Spleen (tissue), 11 donors: ENCODE measurements at regions not wholly inside any gene's neighbourhood (a gene's known extent, or its start where the extent isn't known, plus 50 kb on each side); places are given as distances from the start of the nearest gene placed in this dataset.

Source experiments
- DNase-seq: peaks from one replicate; pipeline ENCODE4 v3.0.0-alpha.2; 2020
- H3K27ac ChIP-seq, 8 donors: fragments of 200-600 bp; sonication (generic) in 7 of 8; 1 replicate in 4 of 8; 2 replicates in 4 of 8; pipeline versions ENCODE4 v1.5.0 to v1.8.0; 2016 to 2021; ENCODE audit warnings: inconsistent platforms in 4 of 8, mild to moderate bottlenecking in 4 of 8, moderate library complexity in 1 of 8
- H3K27me3 ChIP-seq, 7 donors: fragments of 200-600 bp; sonication (generic) in 6 of 7; replicated peaks in 1 of 7; 1 replicate in 4 of 7; 2 replicates in 3 of 7; pipeline versions ENCODE4 v1.5.0 to v1.8.0; 2016 to 2021; ENCODE audit warnings: inconsistent platforms in 3 of 7, mild to moderate bottlenecking in 1 of 7
- H3K36me3 ChIP-seq, 6 donors: fragments of 200-600 bp; sonication (generic) in 5 of 6; 1 replicate in 4 of 6; 2 replicates in 2 of 6; pipeline versions ENCODE4 v1.5.0 to v1.8.0; 2016 to 2021; ENCODE audit warnings: inconsistent platforms in 2 of 6
- H3K4me1 ChIP-seq, 6 donors: fragments of 200-600 bp; sonication (generic) in 5 of 6; 1 replicate in 3 of 6; 2 replicates in 3 of 6; pipeline versions ENCODE4 v1.5.0 to v1.8.0; 2016 to 2021; ENCODE audit warnings: inconsistent platforms in 3 of 6
- H3K4me3 ChIP-seq, 8 donors: fragments of 200-600 bp; sonication (generic) in 7 of 8; 1 replicate in 4 of 8; 2 replicates in 4 of 8; pipeline versions ENCODE4 v1.5.0 to v1.8.0; 2016 to 2021; ENCODE audit warnings: inconsistent platforms in 4 of 8, mild to moderate bottlenecking in 4 of 8, moderate library complexity in 2 of 8
- H3K9me3 ChIP-seq, 8 donors: fragments of 200-600 bp; sonication (generic) in 7 of 8; 1 replicate in 4 of 8; 2 replicates in 4 of 8; pipeline versions ENCODE4 v1.5.0 to v1.8.0; 2016 to 2021; ENCODE audit warnings: inconsistent platforms in 4 of 8
- POLR2A ChIP-seq, 3 donors: fragments of 450-650 bp; IDR thresholded peaks; one replicate each; pipeline ENCODE4 v1.5.1; 2017; ENCODE audit warnings: antibody characterized with exemption in 3 of 3, mild to moderate bottlenecking in 1 of 3
- POLR2AphosphoS5 ChIP-seq, 3 donors: sonication (generic); formaldehyde crosslinking; IDR thresholded peaks; one replicate each; pipeline ENCODE4 v1.5.1; 2017; ENCODE audit warnings: antibody characterized with exemption in 3 of 3
- WGBS, 5 donors: extraction: QIAGEN DNeasy Blood & Tissue Kit in 3 of 5; methylation state at CpG; one replicate each; pipeline versions ENCODE4 v1.1.5 to v1.1.7; 2013 to 2018; 5-methylcytosine and 5-hydroxymethylcytosine counted together
- intact Hi-C: fragments of 100-400 bp; cut with DNase I; formaldehyde crosslinking; loops from one replicate; pipeline ENCODE4 v1.15.0; 2023; ENCODE audit warnings: low total_unique reads
- TF ChIP-seq, protein P1 (sequence below), 11 experiments: fragments of 200-600 bp in 7 of 11; fragments of 450-650 bp in 4 of 11; sonication (generic) in 4 of 11; IDR thresholded peaks in 8 of 11; conservative IDR thresholded peaks in 3 of 11; 1 replicate in 7 of 11; 2 replicates in 4 of 11; pipeline versions ENCODE4 v1.4.0 to v1.8.0; 2016 to 2021; ENCODE audit warnings: antibody characterized with exemption in 11 of 11, inconsistent platforms in 4 of 11, mild to moderate bottlenecking in 1 of 11
- donor health status: healthy with polysubstance abuse.
- donor health status: DM: no; HTN: no; CAD: no; lungs with moderate emphysema.
- donor health status: DM: no; HTN: no; CAD: no.
- donor health status: Bipolar disorder and iron deficiency.
- donor health status: healthy.
- donor health status: DM: no; HTN: no; CAD: no.
- donor health status: DM: yes; HTN: yes; CAD: no.

DNA sequence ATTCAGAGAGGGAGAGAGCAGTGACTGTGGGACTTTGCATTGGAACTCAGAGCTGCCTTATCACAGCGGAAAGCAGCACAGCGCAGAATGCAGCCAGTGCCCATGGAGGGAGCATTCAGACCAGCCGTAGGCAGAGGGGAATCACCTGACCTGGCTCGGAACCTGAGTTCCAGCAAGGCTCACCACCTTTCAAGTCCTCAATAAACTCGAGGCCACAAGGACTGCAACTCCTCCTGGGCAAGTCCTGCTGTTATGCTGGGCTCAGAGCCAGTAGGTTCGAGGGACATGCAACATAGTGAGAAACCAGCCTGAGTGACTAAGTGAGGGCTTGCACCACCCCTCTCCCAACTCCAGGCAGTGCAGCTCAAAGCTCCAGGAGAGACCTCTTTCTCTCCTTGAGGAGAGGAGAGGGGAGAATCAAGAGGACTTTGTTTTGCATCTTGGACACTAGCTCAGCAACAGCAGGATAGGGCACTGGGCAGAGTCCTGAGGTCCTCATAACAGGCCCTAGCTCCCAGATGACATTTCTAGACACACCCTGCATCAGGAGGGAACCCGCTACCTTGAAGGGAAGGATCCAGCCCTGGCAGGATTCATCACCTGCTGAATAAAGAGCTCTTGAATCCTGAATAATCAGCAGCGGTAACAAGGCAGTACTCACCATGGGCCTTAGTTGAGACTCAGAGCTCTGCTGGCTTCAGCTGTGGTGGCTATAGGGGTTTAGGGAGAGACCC lies 136.8 kb upstream of the OTOS start:
- intact Hi-C loops, result no loop called here
- no peaks in the 10 kb centered on the region for H3K4me1 ChIP-seq
- no peak for TF ChIP-seq POLR2A (IDR thresholded peaks at IDR 0.05)
- TF ChIP-seq, protein P1, sequence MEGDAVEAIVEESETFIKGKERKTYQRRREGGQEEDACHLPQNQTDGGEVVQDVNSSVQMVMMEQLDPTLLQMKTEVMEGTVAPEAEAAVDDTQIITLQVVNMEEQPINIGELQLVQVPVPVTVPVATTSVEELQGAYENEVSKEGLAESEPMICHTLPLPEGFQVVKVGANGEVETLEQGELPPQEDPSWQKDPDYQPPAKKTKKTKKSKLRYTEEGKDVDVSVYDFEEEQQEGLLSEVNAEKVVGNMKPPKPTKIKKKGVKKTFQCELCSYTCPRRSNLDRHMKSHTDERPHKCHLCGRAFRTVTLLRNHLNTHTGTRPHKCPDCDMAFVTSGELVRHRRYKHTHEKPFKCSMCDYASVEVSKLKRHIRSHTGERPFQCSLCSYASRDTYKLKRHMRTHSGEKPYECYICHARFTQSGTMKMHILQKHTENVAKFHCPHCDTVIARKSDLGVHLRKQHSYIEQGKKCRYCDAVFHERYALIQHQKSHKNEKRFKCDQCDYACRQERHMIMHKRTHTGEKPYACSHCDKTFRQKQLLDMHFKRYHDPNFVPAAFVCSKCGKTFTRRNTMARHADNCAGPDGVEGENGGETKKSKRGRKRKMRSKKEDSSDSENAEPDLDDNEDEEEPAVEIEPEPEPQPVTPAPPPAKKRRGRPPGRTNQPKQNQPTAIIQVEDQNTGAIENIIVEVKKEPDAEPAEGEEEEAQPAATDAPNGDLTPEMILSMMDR (IDR thresholded peaks at IDR 0.05 in 8 of 11, conservative IDR thresholded peaks at IDR 0.05 in 3 of 11), result no peak
- TF ChIP-seq POLR2AphosphoS5 (IDR thresholded peaks at IDR 0.05), result no peak
- no peak overlapping the region for H3K4me3 ChIP-seq
- peaks cover 0 to 10% (median 6%) of the 10 kb centered on the region in 8 donors for H3K9me3 ChIP-seq
- peaks cover 0 to 30% (median 7%) of the 10 kb centered on the region in 7 donors for H3K27me3 ChIP-seq
- H3K36me3 ChIP-seq, result no peaks in the 10 kb centered on the region
- H3K27ac ChIP-seq, result no peak overlapping the region
- DNase-seq, result no peak
- WGBS, 5 donors, result 73 to 83% (median 79%) methylated on average over 7 to 8 of the region's 8 CpGs

DNA sequence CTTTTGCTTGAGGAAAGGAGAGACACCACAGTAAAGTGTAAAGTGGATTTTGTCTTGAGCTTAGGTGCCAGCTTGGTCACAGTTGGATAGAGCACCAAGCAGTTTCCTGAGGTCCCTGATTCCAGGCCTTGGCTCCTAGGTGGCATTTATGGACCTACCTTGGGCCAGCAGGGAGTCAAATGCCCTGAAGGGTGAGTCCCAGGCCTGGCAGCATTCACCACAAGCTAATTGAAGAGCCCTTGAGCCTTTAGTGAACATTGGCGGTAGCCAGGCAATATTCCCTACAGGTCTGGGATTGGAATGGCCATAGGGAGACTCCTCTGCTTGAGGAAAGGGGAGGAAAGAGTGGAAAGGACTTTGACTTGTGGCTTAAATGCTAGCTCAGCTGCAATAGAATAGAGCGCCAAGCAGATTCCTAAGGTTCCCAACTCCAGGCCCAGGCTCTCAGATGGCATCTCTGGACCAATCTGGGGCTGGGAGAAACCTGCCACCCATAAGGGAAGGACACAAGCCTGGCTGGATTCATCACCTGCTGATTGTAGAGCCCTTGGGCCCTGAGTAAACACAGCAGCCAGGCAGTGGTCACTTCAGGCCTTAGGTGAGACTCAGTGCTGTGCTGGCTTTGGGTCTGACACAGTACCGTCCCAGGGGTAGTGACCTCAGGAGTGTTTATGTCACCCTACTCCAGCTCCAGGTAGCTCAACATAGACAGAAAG lies 137.5 kb upstream of the OTOS start:
- WGBS, 5 donors, result 79 to 93% (median 84%) methylated on average over 3 of the region's 3 CpGs
- DNase-seq, result no peak
- peaks cover 0 to 3% (median 0%) of the 10 kb centered on the region in 8 donors for H3K9me3 ChIP-seq
- no peak overlapping the region for H3K27ac ChIP-seq
- H3K4me1 ChIP-seq, result no peaks in the 10 kb centered on the region
- no peak for TF ChIP-seq POLR2AphosphoS5 (IDR thresholded peaks at IDR 0.05)
- no peak for TF ChIP-seq POLR2A (IDR thresholded peaks at IDR 0.05)
- TF ChIP-seq, protein P1 (IDR thresholded peaks at IDR 0.05 in 8 of 11, conservative IDR thresholded peaks at IDR 0.05 in 3 of 11), result no peak
- no peak overlapping the region for H3K4me3 ChIP-seq
- intact Hi-C loops, result no loop called here
- peaks cover 0 to 30% (median 7%) of the 10 kb centered on the region in 7 donors for H3K27me3 ChIP-seq
- no peaks in the 10 kb centered on the region for H3K36me3 ChIP-seq

DNA sequence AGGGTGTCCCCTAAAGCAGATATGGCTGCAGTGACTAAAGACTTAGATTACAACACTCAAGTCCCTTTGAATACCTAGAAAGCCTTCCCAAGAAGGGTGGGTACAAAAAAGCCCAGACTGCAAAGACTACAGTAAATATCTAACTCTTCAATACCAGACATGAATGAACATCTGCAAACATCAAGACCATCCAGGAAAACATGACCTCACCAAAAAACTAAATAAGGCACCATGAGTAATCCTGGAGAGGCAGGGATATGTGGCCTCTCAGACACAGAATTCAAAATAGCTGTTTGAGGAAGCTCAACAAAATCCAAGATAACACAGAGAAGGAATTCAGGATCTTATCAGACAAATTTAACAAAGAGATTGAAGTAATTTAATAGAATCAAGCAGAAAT lies 138.2 kb upstream of the OTOS start:
- Histone ChIP-seq H3K4me1 (no peaks in the 10 kb centered on the region), H3K27ac (no peak overlapping the region), H3K36me3 (no peaks in the 10 kb centered on the region), H3K9me3 (peaks cover 0 to 6% (median 0%) of the 10 kb centered on the region in 8 donors), H3K27me3 (peaks cover 0 to 25% (median 7%) of the 10 kb centered on the region in 7 donors), H3K4me3 (no peak overlapping the region)
- TF ChIP-seq POLR2AphosphoS5 (IDR thresholded peaks at IDR 0.05), result no peak
- TF ChIP-seq, protein P1 (IDR thresholded peaks at IDR 0.05 in 8 of 11, conservative IDR thresholded peaks at IDR 0.05 in 3 of 11), result no peak
- TF ChIP-seq POLR2A (IDR thresholded peaks at IDR 0.05), result no peak
- intact Hi-C loops, result no loop called here
- DNase-seq, result no peak

DNA sequence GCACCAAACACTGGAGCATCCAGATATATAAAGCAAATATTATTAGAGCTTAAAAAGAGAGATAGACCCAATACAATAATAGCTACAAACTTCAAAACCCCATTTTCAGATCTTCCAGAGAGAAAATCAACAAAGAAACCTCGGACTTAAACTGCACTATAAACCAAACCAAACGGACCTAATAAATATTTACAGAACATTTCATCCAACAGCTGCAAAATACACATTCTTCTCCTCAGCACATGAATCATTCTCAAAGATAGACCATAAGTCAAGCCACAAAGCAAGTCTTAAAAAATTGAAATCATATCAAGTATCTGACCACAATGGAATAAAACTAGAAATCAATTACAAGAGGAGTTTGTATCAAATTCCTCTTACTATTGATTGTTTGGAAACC lies 140.2 kb upstream of the OTOS start:
- intact Hi-C loops, result no loop called here
- 65 to 76% (median 70%) methylated on average over 2 of the region's 2 CpGs for WGBS, 5 donors

More for the DNA sequence above, 140.2 kb upstream of the OTOS start:
- peaks cover 0 to 7% (median 0%) of the 10 kb centered on the region in 8 donors for H3K9me3 ChIP-seq
- H3K4me3 ChIP-seq, result no peak overlapping the region
- H3K36me3 ChIP-seq, result no peaks in the 10 kb centered on the region
- TF ChIP-seq POLR2A (IDR thresholded peaks at IDR 0.05) (no peak), POLR2AphosphoS5 (IDR thresholded peaks at IDR 0.05) (no peak)
- TF ChIP-seq, protein P1 (IDR thresholded peaks at IDR 0.05 in 8 of 11, conservative IDR thresholded peaks at IDR 0.05 in 3 of 11), result no peak
- no peak for DNase-seq
- H3K27ac ChIP-seq, result no peak overlapping the region
- H3K4me1 ChIP-seq, result no peaks in the 10 kb centered on the region
- peaks cover 0 to 17% (median 7%) of the 10 kb centered on the region in 7 donors for H3K27me3 ChIP-seq
